Gastroesophageal sphincter (tissue), 3 donors: ENCODE measurements at regions not wholly inside any gene's neighbourhood (a gene's known extent, or its start where the extent isn't known, plus 50 kb on each side); places are given as distances from the start of the nearest gene placed in this dataset.

Experiments used
- CTCF ChIP-seq, 4 experiments: fragments of 200-600 bp in 2 of 4; fragments of 450-650 bp in 2 of 4; sonication (generic) in 1 of 4; IDR thresholded peaks; one replicate each; pipeline ENCODE4 v1.5.1; 2017 to 2019; ENCODE audit warnings: antibody characterized with exemption in 4 of 4, mild to moderate bottlenecking in 2 of 4, moderate library complexity in 2 of 4
- EP300 ChIP-seq: sonication (generic); formaldehyde crosslinking; IDR thresholded peaks from one replicate; pipeline ENCODE4 v1.6.1; 2017; ENCODE audit warnings: antibody characterized with exemption, mild to moderate bottlenecking

- TF ChIP-seq EP300 (no peak), CTCF (IDR thresholded peaks at IDR 0.05) (no peak)
Observed at GRCh38 chr1:78437941-78438340, 52.8 kb upstream of the PTGFR start.
